ENCODE measurements at regions not wholly inside any gene's neighbourhood (a gene's known extent, or its start where the extent isn't known, plus 50 kb on each side); places are given as distances from the start of the nearest gene placed in this dataset.

GRCh38 chr14:76688383-76688671 lies 72.9 kb upstream of the VASH1 start:
- TF ChIP-seq POLR2A (IDR thresholded peaks at IDR 0.05) = no peak
- TF ChIP-seq, protein P1, sequence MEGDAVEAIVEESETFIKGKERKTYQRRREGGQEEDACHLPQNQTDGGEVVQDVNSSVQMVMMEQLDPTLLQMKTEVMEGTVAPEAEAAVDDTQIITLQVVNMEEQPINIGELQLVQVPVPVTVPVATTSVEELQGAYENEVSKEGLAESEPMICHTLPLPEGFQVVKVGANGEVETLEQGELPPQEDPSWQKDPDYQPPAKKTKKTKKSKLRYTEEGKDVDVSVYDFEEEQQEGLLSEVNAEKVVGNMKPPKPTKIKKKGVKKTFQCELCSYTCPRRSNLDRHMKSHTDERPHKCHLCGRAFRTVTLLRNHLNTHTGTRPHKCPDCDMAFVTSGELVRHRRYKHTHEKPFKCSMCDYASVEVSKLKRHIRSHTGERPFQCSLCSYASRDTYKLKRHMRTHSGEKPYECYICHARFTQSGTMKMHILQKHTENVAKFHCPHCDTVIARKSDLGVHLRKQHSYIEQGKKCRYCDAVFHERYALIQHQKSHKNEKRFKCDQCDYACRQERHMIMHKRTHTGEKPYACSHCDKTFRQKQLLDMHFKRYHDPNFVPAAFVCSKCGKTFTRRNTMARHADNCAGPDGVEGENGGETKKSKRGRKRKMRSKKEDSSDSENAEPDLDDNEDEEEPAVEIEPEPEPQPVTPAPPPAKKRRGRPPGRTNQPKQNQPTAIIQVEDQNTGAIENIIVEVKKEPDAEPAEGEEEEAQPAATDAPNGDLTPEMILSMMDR (IDR thresholded peaks at IDR 0.05 in 4 of 5, conservative IDR thresholded peaks at IDR 0.05 in 1 of 5) = no peak
